Epidermal melanocyte (primary cell): ENCODE measurements at regions not wholly inside any gene's neighbourhood (a gene's known extent, or its start where the extent isn't known, plus 50 kb on each side); places are given as distances from the start of the nearest gene placed in this dataset.
A peak's percentile ranks its signal among the peaks of the same experiment; 100 is the strongest.

Experiments used
- DNase-seq: peaks from one replicate; pipeline ENCODE4 v3.0.0; 2011; ENCODE audit warnings: low spot score; ENCODE audit not compliant: insufficient read length

DNA sequence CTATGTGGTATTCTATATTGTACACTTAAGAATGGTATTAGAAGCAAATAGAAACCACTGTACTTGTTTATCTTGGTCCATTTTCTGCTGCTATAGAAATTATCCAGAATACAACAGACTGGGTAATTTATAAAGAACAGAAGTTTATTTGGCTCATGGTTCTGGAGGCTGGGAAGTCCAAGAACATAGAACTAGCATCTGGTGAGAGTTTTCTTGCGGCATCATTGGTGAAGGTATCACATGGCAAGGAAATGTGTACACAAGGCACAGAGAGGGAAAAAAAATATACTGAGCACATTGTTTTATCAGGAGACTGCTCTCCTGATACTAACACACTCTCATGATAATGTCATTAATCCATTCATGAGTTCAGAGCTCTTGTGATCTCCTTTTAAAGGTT is 130.3 kb upstream of the STXBP6 start:
- no peak for DNase-seq

DNA sequence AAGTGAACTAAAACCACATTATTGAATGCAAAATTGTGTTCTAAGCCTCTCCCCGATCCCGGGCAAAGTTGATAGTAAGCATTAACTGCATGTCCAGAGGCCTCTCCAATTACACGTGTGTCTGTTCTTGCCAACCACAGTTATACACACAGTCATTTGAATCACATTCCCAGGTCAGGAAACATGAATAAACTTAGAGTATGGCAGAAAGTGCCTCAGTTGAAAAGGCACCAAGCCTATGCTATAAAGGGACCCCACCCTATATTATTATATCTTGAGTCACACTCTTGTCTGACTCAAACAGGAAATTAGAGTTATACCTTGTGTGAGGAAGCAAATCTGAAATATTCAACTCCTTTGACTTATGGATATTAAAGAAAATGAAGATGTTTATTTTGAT is 128.3 kb upstream of the STXBP6 start:
- no peak for DNase-seq

DNA sequence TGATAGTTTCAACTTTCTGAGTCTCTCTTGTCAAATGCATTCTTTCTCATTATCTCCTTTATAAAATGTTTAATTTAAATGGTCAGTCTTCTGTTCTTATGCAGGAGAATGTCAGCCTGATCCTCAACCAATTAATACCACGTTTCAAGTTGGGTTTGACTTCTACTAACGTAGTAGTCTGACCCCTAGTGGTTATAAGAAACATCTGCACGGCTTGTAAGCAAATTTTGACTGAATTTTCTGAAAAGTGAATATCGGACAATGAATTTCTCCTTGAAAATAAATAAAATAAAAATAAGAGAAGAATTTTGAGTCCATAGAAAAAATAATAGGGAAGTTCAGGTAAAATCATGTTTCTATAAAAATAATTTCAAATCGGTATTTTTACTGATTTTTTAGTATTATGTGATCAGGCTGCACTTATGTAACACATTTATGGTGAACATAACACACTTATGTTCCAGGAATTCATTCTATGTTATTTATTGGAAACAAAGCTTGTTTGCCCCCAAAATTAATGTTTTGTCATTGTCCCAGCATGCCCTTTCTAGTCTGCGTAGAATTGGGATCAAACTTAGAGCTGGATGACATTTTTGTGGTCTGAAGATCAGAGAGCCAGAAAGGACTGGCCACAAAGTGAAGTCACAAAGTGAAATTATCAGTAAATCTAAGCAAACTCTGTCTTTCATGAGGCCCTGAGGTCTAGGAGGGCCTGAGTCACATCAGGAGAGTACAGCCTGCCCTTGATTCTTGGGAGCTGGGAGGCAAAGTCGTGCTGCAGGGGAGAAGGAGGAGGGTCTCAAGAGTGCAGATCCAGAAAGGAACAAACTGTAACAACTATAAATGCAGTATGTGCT is 101.2 kb upstream of the STXBP6 start:
- peak; percentile 29 for DNase-seq

DNA sequence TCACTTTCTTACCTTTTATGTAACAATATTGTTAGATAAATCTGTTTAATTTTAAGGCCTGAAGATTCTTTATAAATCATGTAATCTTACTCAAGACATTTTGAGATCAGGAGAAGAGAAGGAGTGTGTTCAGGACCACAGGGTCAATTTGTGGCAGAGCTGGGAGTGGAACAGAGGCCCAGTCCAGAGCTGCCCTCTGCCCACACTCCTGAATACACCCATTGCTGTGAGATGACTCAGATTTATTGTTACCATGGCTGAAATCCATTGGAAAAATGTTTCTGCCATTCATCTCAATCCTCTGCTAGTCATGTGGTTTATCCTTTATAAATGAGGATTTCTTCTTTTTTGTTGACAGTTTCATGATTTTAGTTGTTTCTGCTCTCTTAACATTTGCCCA is 100.5 kb upstream of the STXBP6 start:
- no peak for DNase-seq

DNA sequence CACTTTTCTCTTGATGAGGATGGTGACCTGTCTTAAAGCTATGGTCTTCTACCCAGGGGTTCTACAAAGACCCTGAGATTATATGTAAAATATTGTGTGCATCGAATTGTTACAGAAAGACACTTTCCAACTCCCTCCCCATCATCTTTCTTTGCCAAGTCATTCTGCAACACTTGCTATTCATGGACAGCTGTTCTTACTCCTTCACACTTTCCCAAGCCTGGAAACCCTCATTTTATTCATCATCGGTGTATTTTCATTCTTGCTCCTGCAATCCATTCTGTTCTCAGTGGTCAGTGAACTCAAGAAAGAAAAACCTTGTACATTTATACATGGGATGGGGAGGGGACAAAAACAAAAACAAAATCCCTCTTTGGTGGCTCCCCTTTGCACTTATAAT is 90.5 kb upstream of the STXBP6 start:
- DNase-seq, result no peak

DNA sequence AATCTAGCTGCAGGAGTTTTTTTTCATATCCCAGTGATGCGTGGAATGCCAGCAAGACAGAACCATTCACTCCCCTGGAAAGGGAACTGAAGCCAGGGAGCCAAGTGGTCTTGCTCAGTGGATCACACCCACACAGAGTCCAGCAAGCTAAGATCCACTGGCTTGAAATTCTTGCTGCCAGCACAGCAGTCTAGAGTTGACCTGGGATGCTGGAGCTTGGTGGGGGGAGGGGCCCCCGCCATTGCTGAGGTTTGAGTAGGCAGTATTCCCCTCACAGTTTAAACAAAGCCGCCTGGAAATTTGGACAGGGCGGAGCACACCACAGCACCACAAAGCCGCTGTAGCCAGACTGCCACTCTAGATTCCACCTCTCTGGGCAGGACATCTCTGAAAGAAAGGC is 86.9 kb upstream of the STXBP6 start:
- DNase-seq, result no peak

DNA sequence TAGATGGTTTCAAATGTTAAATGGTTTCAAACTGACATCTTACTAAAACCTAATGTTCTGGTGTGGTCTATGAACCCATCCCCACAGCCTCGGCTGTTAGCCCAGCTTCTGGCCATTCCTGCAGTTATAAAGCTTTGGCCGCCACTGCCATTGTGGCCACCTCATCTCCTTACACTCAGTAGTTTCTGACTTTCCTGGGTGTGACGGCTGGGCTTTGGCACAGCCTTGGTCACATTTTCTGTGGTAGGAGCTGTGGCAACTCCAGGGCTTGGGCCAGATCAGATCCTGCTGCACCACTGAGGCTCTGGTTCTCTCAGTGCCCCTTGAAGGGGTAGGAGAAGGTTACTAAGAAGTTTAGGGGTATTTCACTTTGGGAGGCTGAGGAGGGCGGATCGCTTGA is 84.2 kb upstream of the STXBP6 start:
- no peak for DNase-seq

DNA sequence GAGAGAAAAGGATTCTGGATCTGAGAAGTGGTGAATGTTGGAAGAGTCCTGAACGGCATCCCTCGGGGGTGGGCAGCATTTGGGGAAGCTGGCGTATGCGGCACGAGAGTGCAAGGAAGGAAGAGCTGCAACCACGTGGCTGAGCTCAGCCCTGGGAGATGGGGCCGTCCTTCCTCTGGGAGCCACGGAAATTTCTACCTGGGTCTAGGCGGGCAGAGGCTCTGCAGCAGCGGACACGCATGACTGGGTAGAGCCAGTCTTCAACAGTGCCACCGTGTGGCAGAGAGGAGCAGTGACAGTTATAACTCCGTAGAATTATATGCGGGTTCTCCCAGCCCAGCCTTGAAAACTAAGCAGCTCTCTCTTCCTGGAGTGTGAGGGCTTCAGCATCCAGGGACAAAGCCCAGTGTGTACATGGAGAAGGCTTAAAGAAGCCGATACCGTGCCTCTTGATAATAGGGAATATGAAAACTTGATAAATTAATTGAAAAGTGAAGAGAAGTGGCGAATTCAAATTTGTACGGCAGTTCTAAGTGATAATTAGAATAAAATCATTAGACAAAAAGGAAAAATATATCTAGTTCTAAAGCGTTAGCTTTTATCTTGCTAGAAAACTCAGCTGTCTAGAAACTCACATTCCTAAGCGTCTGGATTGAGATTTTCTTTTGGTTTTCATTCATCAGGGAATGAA is 82.9 kb upstream of the STXBP6 start:
- DNase-seq, result peak; percentile 70

DNA sequence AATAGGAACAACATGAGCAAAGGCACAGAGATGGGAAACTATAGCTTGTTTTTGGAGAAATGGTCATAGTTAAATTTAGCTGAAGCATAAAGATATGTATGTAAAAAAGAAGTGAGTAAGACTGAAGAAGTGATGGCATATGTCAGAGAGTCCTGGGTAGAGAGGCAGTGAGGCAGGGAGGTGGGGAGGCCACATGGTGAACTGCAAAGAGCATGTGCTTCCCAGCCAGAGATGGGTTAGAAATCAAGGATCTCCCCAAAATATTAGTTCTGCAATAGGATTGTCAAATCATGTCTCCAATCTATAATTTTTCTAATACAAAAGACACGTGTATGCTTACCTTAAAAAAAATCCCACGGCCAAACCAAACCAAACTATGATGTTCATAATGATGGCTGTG is 82.1 kb upstream of the STXBP6 start:
- DNase-seq, result no peak

DNA sequence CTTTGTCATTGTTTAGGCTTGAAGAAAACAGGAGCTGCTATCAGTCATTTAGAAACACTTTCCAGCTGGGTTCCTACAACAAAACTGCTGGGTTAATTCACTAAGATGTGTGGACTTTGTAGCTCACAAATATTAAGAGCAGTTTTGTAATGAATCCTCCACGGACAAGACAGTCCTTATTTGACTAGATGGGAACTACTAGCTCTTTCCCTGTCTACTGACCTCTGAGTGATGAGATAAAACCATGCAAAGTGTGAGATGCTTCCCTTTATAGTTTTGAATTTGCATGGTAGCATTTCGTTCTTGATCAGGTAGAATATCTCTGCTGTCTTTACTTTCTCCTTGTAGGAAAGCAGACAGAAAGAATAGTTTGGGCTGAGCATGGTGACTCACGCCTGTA is 72.9 kb upstream of the STXBP6 start:
- DNase-seq, result no peak

DNA sequence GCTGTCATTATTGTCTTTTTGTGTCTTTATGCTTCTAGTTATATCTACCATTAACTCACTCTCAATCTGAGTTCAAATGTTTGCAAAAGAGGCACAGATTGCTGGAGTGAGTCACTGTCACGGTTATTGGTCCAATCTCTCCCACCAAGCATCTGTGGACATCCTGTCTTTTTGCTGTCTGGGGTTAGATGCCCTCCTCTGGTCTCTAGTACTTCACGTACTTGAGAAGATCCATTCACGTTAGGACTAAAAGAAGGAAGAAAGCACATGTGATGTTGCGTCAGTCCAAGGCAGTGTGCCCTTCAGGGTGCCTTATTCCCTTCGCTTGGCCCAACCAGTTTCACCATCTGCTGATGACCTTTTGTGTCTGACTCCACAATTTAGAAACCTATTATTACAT is 72.3 kb upstream of the STXBP6 start:
- no peak for DNase-seq

DNA sequence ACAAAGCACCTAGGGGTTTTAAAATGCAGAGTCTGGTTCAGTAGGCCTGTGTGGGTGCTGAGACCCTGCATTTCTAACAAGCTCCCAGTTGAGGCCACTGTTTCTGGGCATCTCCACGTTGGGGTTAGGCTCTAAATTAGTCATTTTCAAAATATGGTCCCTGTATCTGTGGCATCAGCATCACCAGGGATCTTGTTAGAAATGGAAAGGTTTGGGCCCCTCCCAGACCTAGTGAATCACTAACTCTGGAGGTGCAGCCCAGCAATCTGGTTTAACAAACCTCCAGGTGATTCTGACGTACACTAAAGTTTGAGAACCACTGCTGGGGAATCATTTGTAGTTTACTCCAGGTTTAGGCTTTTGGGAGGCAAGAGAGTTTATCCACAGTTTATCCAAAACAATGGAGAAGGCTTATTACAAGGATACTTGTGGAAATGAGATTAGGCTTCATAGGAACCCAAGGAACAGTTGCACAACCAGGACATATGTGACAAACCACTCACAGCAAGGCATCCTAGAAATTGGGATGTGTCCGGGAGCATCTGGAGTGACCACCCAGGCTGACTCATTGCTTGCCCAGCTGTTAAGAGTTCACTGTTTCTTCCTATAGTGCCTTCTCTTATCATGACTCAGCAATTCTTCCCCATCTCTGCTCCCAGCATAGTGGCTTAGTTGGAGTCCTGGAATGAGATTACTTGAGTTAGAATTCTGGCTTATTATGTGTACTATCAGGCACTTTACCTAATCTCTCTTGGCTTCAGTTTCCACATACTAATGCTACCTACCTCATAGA is 71.6 kb upstream of the STXBP6 start:
- DNase-seq, result peak; percentile 63

DNA sequence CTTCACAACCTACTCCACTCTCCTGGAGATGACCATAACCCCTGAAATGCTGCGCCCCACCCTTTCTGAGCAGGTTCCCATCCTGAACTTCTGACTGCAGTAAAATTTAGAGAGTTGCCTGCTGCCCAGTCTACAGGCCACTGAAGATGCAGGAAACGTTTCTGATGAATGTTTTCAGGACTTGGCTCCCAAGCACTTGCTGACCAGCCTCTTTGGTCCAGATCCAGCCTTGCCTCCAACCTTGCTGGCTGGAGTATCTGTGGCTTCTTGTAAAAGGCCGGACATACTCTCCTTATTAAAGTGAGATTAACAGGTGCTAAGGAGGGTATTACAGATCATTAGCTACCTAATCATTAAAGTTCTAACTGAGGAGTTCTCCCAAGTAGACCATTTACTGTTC is 70.3 kb upstream of the STXBP6 start:
- no peak for DNase-seq

DNA sequence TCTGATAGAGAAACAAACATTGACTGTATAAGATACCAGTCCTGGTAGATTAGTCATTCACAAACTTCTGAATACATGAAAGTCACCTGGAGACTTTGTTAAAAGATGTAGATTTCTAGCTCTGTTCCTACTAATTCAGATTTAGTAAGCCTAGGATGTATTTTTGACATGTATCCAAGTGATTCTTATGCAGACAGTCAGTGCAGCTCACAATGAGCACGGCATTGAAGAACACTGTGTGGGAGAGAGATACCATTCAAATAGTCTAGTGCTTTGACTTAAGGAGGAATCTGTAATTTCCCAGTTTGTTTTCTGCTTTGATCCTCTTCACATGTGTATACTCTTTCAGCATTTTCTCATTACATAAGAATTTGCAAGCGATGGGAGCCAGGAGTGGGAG is 68.7 kb upstream of the STXBP6 start:
- DNase-seq, result no peak

DNA sequence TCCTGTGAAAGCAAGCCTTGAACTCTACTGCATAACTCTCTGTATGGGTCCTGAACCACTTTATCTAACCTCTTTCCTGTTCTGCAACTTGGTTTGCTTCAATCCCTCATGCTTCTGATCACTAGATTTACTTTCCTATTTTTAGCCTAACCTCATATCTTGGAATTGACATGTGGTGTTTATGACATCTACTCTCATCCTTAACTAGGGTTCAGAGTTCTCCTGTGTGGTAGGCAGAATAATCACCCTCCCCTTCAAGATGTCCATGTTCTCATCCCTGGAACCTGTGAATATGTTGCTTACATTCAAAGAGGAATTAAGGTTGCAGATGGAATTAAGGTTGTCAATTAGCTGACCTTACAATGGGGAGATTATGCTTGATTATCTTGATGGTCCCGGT is 67.4 kb upstream of the STXBP6 start:
- DNase-seq, result no peak

DNA sequence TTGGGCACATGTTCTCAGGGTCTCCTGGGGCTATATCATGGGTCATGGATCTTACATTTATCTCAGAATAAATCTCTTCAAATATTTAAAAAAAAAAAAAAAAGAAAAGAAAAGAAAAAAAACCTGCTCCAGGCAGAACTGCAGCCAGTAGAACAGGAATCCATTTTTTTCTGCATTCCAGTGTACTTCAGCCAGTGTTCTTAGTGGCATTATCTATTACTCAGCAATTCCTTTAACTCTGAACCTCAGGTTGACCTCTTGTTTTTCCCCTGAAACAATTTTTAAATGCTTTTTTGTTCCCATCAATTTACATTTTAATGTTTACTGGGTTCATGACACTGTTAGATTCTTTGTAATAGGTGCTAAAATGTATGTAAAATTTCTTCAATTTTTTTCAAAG is 66.7 kb upstream of the STXBP6 start:
- DNase-seq, result no peak

DNA sequence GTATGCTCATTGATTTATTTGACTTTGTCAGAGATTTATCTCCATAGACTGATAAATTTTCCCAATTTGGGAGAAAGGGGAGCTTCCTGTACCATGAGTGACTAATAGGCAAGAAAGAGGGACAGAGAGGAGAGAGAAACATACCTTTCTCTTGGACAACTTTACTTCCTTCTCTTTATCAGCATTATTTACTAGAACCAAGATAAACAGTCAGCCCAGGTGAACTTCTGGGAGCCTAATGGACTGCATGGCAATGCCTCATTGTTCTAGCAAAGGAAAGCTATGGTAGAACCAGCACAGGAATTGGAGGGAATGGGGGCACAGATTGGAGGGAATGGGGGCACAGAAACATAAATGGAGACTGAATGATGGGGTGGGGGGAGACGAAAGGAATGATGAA is 63.4 kb upstream of the STXBP6 start:
- DNase-seq, result no peak

DNA sequence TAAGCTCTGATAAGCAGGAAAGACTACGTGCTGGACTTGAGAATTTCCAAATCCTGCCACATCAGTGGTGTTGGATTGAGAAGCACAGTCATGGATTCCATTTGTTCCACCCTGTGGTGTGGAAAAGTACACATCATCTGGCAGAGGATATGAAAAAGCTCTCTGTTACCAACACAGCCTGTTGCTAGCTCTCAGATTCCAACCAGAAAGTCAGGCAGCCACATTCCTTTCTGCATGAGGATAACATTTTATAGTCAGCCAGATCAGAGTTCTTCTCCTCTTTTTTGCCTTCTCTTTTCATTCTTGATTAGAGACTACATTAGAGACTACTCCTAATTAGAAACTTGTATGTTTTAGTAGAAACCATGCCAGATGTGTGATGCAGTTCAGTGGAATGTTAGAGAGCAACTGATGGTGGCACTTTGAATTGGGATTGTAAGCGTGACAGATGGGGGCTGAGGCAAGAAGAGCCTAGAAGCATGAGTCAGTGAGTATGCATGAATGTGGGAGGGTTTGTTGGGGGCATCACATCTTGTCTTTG is 61.2 kb upstream of the STXBP6 start:
- peak; percentile 60 for DNase-seq

DNA sequence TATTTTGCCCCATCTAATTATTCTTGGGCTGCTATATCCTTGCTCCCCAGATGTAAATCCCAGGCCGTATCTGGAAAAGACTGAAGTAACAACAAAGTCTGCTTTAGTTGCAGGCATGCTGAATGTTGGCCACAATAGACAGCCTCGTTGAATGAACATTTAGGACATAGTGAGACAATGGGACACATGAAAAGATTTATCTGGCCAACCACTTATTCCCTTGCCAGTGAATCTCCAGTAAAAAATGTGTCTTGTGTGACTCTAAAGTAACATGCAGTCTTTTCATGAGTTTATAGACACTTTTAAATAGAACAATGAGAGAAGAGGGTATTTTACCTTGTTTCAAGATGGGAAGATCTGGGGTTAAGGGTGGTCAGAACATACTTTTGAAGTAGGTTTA is 60.2 kb upstream of the STXBP6 start:
- DNase-seq, result no peak

DNA sequence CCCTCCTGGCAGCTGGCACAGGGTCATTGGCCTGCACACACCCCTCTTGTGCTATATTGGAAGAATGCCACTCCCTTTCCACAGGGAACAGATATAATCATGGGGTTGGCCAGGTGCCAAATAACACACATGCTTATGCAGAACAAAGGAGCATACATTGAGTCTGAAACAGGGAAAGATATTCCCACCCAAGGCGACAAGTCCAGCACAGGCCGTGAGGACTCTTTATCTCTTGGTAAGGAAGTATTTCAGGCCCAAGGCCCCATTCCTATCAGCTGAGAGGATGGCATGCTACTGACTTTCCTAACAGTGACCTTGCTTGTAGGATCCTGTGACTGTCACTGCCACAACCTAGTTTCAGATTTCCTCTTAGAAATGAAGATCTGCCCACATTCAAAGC is 59.0 kb upstream of the STXBP6 start:
- DNase-seq, result no peak

DNA sequence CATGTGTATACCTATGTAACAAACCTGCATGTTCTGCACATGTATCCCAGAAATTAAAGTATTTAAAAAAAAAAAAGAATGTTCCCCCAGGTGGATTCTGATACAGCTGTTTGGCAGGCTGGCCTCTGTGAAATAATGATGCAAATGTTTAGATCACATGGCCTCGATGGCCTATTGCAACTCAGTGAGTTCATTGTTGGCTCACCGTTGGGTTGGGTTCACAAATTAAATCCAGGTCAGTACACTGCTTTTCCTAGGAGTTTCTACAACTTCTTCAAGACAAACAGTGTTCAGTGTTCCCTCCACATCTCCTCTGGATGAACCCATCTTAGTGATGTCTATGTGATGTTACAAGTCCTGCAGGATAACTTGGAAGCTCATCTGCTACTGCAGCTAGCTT is 58.3 kb upstream of the STXBP6 start:
- DNase-seq, result no peak

DNA sequence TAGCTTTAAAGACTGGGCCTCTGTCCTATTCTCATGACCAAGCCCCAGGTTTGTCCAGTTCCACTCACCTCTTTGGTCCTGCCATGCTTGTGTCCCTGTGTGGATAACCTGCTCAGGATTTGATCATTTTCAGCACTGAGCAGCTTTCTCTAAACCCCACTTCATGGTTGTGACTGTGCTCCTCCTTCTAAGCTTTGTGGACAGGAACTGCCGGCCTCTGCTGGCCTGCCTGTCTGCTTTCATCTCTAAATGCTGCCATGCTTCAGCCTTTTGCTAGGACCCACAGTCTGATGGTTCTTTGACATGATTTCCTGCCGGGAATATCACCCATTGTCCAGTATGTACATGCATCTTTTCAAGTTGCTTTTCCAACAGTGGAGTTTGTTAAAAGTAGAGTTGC is 53.9 kb upstream of the STXBP6 start:
- DNase-seq, result no peak
